Stimulated activated CD8-positive, alpha-beta memory T cell treated with anti-CD3 and anti-CD28 coated beads, Interleukin-12 subunit alpha, Interleukin-12 subunit beta, amount 100 ng/mL, for 24 hours (primary cell): ENCODE measurements at regions not wholly inside any gene's neighbourhood (a gene's known extent, or its start where the extent isn't known, plus 50 kb on each side); places are given as distances from the start of the nearest gene placed in this dataset.
A peak's percentile ranks its signal among the peaks of the same experiment; 100 is the strongest.

ENCODE experiments used
- DNase-seq: peaks from one replicate; pipeline ENCODE4 v3.0.0-alpha.2; 2020; ENCODE audit errors: extremely low read depth

DNA sequence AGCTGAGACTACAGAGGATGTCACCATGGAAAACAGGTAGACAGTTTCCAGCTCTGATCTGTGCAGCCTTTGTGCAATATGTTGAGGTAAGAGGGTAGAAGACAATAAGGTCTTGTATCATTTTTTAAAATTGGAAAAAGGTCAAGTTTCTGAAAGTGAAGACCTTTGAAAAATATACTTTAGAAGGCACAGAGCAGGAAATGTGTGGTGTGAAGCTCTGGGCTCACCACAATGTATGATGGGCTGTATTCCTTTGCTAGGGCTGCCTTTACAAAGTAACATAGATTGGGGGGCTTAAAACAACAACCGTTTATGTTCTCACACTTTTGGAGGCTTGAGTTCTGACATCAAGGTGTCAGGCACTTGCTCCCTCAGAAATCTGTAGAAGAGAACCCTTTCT is 514.3 kb upstream of the JARID2 start:
- DNase-seq: no peak

DNA sequence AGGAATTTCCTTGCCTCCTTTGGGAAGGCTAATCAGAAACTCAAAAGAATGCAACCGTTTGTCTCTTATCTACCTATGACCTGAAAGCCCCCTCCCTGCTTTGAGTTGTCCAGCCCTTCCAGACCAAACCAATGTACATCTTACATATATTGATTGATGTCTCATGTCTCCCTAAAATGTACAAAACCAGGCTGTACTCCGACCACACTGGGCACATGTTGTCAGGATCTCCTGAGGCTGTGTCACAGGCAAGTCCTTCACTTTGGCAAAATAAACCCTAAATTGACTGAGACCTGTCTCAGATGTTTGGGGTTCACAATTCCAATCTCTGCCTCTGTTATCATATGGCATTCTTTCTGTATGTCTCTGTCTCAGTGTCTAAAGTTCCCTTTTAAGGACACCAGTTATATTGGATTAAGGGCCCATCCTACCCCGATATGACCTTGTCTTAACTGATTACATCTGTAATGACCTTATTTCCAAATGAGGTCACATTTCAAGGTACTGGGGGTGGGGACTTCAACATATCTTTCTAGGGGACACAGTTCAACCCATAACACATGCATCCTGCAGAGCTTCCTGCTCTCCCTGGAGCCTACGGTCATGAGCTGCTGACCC is 513.5 kb upstream of the JARID2 start:
- no peak for DNase-seq

DNA sequence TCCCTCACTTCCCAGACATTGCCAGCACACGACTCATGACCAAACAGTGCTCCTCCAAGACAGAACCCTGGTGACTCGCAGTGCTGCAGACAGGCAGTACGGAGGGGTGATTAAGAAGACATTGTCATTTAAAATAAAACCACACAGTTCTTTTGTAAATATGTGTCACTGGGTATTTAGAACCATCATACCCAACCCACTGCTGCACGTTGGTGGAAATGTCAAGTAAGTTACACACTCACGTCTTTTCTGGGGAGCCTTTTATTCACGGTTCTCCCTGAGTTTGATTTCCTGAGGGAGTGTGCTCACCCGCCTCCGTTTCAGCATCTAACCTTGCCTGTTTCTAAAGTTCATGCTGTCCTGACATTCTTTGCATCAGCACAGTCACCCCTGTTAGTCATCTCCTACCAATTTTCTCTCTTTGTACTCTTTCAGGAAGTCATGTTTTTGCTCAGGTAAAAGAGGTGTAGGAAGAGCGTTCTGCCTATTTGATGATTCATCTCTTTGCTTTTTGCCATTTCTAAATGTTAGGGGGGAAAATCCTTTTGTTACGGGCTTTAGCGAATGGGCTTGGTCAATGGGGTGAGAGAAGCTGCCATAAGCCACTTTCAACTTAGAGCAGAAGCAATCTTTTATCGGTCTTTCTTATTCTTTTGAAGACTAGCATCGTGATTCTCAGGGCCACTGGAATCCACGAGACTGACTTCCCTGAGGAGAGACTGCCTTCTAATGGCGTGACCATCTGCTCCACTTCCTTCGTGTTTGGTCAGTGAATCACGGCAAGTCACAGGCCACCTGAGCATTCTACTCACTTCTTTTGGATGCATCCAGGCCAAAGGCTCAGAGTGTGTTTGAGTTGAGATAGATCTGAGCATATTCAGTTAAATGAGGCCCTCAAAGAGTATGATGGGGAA is 512.8 kb upstream of the JARID2 start:
- no peak for DNase-seq

DNA sequence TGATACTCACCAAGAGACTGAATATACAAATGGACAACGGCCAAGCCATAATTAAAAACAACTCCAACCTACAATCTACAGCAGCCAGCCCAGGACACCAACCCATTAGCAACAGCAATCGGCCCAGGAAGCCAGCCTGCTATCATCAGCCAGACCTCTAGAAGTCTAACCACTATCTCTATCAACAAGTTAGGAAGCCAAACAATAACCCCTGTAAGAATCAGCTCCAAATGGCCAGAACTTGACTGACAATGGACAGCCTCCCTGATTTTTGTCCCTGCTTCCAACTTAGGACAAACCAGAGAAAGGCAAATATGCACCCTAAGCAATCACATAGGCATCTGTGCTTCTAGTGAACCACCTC is 511.8 kb upstream of the JARID2 start:
- no peak for DNase-seq

DNA sequence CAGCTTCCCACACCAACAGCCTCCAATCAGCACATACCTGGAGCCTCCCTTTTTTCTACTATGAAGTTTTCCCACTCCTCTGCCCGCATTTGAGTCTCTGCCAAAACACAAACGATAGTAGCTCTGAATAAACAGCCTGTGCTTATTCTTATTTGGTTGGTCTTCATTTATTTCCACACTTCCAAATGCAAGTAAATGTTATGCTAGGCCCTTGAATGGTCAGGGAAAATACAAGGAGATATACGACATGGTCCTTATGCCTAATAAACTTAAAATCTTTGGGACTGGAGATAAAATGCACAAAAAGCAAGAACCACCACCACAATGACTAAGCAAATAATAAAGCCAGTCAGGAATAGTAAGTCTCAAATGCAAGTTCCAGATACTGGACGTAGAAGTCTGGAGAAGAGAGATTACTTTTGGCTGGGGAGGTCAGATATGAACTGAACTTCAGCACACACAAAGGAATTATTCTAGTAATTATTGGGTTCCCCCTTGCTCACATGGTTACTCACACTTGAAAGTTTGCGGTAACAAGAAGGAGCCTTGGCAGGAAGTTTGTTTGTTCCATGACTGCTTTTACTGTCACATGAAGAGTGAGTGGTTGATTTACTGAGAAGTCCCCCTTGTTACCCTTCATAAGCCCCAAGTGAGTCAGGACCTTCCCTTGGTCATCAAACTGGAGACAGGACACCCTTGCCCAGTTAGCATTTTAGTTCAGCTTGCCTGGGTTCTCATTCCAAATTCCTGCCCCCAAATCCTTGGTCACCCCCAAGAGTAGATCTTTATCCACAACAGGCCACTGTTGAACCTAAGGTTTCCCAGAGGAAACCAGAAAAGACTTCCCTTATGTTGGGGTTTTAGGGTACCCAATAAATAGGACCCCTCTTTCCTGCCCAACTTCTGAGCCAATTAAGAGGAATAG is 511.2 kb upstream of the JARID2 start:
- DNase-seq: no peak

DNA sequence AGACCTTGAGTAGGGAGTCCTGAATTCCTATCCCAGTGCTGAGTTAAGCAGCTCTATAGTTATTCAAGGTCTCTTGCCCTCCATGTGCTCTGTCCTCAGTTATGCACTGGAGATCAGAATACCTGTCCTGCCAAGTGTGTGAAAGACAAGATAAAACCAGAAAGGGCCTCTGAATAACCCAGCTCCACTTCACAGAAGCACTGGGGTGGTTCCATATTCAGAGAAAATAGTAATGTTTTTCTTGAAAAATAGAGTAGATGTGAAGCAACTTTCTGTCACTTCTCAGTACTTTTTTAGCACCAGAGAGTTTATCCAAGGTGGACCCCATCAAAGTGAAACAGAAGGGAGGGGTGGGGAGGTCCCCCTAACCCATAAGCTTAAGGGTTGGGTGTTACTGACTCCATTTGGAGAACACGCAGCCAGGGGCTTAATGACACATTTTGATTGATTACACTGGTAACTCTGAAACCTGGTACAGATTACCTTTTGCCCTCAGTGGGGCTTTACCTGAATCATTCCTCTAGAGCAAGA is 509.8 kb upstream of the JARID2 start:
- no peak for DNase-seq

DNA sequence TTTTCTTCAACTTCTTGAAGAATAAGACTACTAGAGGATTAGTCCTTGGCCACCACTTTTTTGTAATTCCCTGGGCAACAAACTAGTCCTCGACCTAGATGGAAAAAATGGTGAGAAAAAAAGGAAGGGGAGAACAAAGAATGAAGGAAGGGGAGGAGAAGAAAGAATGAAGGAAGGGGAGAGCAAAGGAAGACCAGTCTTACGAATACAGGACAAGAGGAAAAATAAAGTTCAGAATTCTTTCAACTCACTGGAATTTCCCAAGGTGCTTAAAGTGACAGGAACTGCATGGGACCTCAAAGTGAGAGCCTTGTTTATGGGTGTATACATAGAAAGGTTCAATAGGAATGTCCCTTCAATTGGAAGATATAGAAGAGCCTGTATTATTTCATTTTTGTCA is 509.3 kb upstream of the JARID2 start:
- no peak for DNase-seq

DNA sequence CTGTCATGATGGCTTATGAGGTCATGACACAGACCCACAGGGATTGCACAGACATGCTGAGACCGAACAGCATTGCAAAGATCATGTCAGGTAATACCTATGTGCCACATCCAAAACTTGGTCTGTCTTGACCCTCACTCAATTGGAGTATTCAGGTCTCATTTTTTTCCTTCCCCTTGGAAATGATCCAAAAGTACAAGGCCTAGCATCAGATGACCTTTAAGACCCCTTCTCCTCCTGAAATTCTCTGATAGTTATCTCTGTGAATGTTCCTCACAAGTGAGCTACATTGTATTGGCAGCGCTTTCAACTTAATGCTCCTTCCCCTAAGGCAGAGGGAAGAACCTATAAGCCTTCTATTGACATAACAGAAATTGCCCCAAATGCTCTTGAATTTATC is 507.4 kb upstream of the JARID2 start:
- DNase-seq: no peak

DNA sequence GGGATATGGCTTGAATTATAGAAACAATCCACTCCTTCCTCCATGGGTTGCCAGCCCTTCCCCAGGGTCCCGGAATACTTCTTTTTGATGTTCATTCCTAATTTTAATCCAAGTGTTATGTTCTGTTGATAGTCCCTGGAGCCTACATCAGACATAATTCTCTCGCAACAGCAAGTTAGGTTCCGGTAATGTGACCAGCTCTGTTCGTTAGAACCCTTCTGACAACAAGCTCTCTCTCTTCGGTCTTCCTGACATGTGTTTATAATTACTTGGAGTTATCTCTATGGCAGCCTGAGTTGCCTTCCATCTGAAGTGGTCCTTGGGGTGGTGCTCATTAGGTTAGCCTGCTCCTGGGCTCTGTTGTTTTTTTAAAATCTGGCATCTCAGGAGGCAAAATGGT is 506.9 kb upstream of the JARID2 start:
- no peak for DNase-seq

DNA sequence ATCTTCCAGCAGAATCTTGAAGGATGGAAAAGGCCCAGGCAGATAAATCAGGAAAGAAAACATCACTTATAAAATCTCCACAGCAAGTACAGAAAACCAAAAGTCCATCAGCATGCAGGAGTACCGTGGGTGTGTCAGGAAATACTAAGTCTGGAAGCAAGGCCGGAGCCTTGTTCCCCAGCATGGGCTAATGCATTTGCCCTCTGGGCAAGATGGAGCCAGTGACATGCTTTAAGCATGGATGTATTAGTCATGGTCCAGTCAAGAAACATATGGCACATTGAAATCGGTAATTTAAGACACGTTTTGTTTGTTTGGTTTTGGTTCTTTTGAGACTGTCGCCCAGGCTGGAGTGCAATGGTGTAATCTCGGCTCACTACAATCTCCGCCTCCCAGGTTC is 506.0 kb upstream of the JARID2 start:
- DNase-seq: no peak

DNA sequence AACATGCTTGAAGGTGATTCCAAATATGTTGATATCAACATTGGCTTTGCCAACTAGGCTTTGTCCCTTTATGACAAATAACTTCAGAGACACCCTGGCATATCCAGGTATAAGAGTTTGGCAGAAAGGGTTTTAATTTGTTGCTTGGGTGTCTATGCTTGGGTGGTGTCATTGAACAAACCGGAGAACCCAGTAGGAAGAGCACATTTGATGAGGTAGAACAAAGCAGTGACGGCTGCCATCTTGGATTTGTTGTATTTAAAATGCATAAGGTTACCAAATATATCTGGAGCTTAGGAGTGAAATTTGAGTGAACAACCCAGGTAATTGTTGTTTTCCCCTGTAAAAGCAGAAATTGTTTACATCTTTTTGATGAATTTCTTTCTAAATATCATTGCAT is 503.7 kb upstream of the JARID2 start:
- DNase-seq: no peak

DNA sequence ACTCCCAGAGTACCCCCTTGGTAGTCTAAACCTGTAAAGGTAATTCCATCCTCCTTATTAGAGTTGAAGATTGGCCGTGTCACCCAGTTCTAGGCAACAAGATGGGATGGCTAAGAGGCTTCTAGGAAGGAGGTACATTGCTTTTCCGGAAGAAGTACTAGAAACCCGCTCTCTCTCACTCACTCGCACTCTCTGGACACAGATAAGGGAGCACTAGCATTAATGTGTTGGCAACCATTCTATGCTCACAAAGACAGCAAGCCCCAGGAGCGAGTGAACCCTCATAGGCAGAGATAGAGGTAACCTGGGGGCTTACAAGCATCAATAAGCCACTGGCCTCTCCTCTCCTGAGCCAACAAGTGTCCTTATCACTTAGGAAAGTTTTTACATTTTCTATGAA is 503.2 kb upstream of the JARID2 start:
- DNase-seq: no peak

DNA sequence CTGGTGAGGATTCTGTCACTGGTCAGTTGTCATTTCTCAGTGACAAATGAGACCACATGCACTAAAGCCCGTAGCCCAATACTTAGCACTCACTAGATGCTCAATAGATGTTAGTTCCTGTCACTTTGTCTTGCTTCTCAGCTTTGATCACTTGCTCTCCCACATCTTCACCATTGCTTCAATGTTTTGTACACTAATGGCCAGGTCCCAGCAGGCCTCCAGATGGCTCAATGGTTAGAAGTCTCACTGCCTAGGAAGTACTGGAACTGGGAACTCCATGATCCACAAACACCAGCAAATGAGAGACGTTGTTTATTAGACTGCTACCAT is 502.8 kb upstream of the JARID2 start:
- DNase-seq: no peak

DNA sequence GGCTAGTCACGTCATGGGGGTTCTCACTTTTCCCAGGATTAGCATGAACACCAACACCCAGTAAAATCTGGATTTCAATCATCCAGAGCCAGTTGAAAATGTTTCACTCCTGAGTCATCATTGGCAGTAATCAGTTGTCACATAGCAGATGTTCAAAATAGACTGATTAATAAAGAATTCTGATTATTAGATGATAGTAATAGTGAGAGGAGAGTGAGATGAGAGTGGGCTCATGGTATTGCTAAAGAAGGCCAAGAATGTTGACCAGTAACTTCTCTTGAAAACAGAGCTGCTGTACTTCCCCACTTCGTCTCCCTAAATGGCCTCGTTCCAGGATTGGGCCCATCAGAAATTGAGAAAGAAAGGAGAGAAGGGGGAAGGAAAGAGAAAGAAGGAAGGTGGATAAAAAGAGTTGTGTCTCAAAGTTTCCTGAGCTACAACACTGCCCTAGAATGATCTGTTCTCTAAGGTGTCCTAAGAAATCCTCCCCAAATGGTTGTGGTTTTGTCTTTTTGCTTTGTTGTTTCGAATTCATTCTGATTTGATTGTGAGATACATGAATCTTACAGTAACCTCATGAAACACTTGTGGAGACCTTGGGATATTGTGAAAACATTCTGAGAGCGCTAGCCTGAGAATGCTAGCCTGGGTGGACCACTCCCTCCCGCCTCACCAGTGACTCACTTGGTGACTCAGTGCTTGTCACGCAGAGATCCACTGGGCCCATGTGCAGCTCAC is 502.2 kb upstream of the JARID2 start:
- peak; percentile 63 for DNase-seq

DNA sequence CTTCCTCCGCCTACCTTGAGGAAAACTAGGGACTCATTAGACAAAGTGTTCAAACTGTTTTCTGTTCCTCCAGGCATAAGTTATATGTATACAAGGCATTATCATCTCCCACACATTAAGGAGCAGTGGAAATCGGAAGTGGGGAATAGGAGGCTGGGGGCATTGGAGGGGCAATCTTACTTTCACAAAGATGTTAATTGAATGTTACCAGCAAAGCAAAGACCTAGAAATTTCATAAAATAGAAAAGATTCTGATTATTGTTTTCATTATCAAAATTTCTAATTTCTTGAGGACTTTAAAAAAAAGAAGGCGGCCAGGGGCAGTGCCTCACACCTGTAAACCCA is 501.7 kb upstream of the JARID2 start:
- DNase-seq: no peak

DNA sequence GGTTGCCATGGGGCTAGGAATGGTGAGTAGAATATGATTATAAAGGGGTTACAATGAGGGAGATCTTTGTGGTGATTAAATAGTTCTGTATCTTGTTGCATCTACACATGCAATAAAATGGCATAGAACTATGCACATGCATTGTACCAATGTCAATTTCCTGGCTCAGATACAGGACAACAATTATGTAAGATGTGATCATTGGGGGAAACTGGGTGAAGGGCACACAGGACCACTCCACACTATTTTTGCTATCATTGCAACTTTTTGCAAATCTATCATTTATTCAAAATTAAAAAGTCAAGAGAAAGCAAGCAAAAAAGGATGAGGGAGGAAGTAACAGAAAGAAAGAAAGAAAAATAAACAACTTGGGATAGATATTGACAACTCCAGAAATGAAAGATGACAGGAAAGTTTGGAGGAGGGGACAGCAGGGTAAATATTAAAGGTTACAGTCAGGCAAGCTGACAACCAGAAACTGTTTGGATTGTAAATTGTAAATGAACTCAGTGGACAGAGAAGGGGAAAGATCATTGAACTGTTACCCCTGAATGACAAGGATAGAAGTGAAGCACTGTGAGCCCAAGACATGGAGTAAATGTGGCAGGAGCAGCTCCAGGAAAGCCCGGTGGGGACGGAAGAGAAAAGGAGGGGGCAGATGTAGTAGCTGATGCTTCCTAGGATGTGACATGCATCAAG is 499.6 kb upstream of the JARID2 start:
- DNase-seq: no peak

DNA sequence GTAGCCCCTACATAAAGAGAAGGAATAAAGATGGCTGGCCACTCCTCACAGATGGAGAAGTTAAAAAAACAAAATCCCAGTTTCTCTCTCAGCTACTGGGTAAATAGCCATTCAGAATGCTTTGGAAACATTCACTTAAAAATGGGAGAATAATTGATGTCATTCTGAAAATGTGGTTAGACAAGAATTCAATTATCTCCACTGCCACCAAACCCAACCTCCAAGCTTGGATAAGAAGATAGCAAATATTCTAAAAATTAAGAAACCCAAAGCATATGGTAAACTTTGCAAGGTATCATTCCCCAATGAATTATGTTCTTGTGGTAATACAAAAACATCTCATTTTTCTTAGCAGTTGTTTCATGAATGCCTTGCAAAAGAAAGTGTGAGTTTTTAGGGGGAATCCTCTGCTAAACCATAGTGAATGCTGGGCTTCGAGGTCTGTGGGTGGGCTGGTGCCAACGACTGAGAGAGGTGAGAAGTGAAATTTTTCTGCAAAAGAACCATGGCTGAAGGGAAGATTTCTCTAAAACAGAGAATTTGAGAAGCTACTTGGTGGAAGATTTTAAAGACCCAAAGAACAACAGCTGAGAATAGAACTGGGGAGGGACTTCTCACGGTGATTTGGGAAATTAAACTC is 497.9 kb upstream of the JARID2 start:
- no peak for DNase-seq

DNA sequence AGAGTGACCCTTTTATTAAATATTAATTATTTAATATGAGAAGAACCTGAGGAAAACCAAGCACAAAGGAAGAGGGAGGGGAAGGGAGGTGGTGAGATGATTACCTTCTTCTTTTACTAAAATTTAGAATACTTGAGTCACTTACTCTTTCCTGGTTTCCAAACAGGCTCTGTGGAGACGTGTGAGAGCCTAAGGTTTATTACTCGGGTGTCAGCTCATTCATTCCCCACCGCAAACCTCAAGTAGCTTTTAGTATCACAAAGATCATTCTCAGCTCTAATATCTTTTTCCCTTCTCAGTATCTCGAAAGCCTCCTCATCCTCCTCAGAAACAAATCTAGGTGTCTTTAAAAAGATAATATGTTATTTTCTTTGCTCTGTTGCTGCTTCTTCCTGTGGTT is 497.2 kb upstream of the JARID2 start:
- DNase-seq: no peak

DNA sequence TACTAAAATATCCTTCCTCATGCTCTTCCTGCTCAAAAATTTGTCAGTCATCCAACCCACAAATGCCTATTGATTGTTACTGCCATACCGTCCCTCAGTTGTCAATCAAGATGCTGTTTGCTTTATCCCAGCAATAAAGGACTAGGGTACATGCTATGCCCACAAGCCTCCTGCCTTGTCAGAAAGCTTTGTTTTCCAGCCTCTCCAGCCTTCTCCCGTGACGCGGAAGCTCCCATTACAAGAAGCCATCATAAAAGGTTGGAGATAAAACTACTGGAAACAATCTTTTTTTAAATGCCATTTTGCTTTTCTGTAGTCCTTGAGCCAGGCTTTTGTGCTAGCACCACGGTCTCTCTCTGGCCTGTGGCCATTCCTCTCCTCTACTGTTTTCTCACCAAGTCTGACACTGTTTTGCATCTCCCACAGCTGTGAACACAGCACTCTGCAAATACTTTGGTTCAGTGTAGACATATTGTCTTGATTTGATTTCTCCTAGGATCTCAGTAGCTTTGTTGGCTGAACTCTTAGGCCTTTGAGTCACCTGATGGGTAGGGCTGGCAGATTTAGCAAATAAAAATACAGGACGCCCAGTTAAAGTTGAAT is 495.7 kb upstream of the JARID2 start:
- DNase-seq: no peak

DNA sequence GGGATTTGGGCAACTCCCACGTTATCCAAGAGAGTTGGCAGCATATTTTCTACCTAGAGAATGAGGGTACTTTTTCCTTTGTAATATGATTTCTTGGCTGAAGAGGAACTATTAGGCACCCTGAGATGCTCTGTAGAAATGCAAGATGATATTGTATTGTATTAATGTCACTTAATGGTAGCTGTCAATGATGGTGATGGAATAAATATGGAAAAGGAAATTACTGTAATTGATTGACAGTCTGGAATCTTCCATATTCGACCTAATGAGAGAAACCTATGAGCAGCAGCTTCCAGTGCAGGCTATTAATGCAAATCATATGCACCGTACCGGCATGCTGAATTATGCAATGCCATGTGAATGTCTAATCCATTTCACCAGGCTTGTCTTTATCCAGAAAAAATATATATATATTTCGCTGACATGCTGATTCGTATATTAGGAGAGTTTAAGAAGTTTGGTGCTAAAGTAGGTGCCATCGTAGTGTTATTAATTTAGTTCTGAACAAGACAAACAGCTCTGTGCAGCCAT is 494.2 kb upstream of the JARID2 start:
- DNase-seq: no peak
